GM23338 (cell line): ENCODE measurements at regions not wholly inside any gene's neighbourhood (a gene's known extent, or its start where the extent isn't known, plus 50 kb on each side); places are given as distances from the start of the nearest gene placed in this dataset.

Experiments
- CREB1 ChIP-seq: fragments of 250-450 bp; sonication (Bioruptor Pico); IDR thresholded peaks from 2 replicates; pipeline ENCODE4 v1.5.0; 2020; ENCODE audit warnings: low read depth, mild to moderate bottlenecking, moderate library complexity
- CTCF ChIP-seq, 2 experiments: fragments of 200-600 bp in 1 of 2; sonication (generic) in 1 of 2; conservative IDR thresholded peaks; 2 replicates each; pipeline versions ENCODE4 v1.5.1 to v1.6.1; 2016 to 2017; ENCODE audit warnings: antibody characterized with exemption in 2 of 2, low read depth in 2 of 2, mild to moderate bottlenecking in 2 of 2, moderate library complexity in 1 of 2
- ETS1 ChIP-seq: IDR thresholded peaks from 2 replicates; pipeline ENCODE4 v1.6.1; 2016; ENCODE audit warnings: antibody characterized with exemption
- EZH2phosphoT487 ChIP-seq: fragments of 200-600 bp; sonication (generic); IDR thresholded peaks from one replicate; pipeline ENCODE4 v1.8.1; 2018; ENCODE audit warnings: antibody characterized with exemption; ENCODE audit not compliant: unreplicated experiment
- JUNB ChIP-seq: IDR thresholded peaks from one replicate; pipeline ENCODE4 v1.6.1; 2016; ENCODE audit warnings: antibody characterized with exemption; ENCODE audit not compliant: unreplicated experiment
- NANOG ChIP-seq: IDR thresholded peaks from 2 replicates; pipeline ENCODE4 v1.6.1; 2016; ENCODE audit warnings: antibody characterized with exemption, borderline replicate concordance
- POLR2AphosphoS5 ChIP-seq: IDR thresholded peaks from 2 replicates; pipeline ENCODE4 v1.6.1; 2016; ENCODE audit warnings: antibody characterized with exemption, low read depth
- REST ChIP-seq: IDR thresholded peaks from one replicate; pipeline ENCODE4 v1.6.1; 2018; ENCODE audit warnings: antibody characterized with exemption; ENCODE audit not compliant: unreplicated experiment
- STAT1 ChIP-seq: IDR thresholded peaks from one replicate; pipeline ENCODE4 v1.6.1; 2016; ENCODE audit warnings: antibody characterized with exemption; ENCODE audit not compliant: unreplicated experiment
- ZNF114 ChIP-seq: fragments of 250-450 bp; sonication (Bioruptor Pico); IDR thresholded peaks from 2 replicates; pipeline ENCODE4 v1.5.0; 2020; ENCODE audit warnings: mild to moderate bottlenecking, moderate library complexity
- ZNF462 ChIP-seq: fragments of 250-450 bp; sonication (Bioruptor Pico); IDR thresholded peaks from 2 replicates; pipeline ENCODE4 v1.5.0; 2020; ENCODE audit warnings: mild to moderate bottlenecking, moderate library complexity

- no peak for TF ChIP-seq ZNF462
- TF ChIP-seq CTCF (conservative IDR thresholded peaks at IDR 0.05; ENCODE audit: low read depth in 2 of 2) = no peak
- TF ChIP-seq ZNF114 (CRISPR knock-in tag) = no peak
- TF ChIP-seq POLR2AphosphoS5 = no peak
- TF ChIP-seq CREB1 (CRISPR knock-in tag) = no peak
- no peak for TF ChIP-seq EZH2phosphoT487
- no peak for TF ChIP-seq REST
- TF ChIP-seq NANOG = no peak
- no peak for TF ChIP-seq JUNB
- no peak for TF ChIP-seq STAT1
- TF ChIP-seq ETS1 = no peak
Measured at GRCh38 chr6:21393441-21394165, 199.9 kb upstream of the SOX4 start (continued).
